ENCODE measurements at regions not wholly inside any gene's neighbourhood (a gene's known extent, or its start where the extent isn't known, plus 50 kb on each side); places are given as distances from the start of the nearest gene placed in this dataset.
A peak's percentile ranks its signal among the peaks of the same experiment; 100 is the strongest.

- no peak for DNase-seq (ENCODE audit: low spot score)
These were observed 52.5 kb upstream of the C11orf58 start for GRCh38 chr11:16685914-16686313.

DNA sequence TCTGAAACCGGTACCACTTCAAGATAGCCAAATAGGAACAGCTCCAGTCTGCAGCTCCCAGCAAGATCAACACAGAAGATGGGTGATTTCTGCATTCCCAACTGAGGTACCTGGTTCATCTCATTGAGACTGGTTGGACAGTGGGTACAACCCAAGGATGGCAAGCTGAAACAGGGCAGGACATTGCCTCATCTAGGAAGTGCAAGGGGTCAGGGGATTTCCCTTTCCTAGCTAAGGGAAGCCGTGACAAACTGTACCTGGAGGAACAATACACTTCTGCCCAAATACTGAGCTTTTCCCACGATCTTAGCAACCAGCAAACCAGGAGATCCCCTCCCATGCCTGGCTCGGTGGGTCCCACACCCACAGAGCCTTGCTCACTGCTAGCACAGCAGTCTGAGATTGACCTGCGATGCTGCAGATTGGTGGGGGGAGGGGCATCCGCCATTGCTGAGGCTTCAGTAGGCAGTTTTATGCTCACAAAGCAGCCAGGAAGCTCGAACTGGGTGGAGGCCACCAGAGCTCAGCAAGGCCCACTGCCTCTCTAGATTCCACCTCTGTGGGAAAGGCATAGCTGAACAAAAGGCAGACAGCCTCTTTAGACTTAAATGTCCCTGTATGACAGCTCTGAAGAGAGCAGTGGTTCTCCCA is 59.9 kb upstream of the C11orf58 start:
- no peak for DNase-seq (ENCODE audit: low spot score)

DNA sequence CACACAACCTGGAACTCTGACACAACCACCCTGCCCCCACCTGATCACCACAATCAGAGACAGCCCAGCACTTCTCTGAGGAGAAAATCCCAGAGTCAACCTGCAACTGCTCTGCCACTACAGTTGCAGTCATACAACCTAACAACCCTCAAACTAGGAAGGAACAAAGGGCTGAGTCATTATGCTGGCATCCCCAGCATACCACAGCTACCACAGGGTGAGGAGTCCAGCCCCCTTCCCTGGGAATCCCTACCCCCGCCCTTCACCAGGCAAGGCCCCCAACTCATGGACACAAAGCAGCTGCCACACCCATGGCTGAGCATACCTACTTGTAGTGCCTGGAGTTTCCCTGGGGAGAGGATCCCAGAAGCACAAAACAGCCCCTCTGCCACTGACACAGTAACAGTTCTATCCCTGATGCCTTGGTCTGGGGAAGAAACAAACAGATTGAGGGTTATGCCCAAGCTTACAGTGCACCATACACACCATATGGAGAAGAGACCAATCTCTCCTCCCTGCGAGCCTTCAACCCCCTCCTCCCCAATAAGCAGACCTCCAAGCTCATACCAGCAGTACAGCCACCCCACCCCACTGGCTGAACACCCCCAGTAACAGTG is 68.5 kb upstream of the C11orf58 start:
- no peak for DNase-seq (ENCODE audit: low spot score)

- DNase-seq (ENCODE audit: low spot score) = no peak
These were observed 105.9 kb upstream of the C11orf58 start for GRCh38 chr11:16632295-16633200.

DNA sequence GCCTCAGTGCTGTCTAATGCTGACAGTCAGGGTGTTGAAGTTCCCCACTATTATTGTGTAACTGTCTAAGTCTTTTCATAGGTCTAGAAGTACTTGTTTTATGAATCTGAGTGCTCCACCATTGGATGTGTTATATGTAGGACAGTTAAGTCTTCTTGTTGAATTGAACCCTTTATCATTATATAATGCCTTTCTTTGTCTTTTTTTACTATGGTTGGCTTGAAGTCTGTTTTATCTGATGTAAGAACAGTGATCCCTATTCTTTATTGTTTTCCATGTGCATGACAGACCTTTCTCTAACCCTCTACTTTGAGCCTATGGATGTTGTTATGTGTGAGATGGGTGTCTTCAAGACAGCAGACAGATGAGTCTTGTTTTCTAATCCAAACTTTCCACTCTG is 107.8 kb upstream of the C11orf58 start:
- DNase-seq (ENCODE audit: low spot score) = no peak

DNA sequence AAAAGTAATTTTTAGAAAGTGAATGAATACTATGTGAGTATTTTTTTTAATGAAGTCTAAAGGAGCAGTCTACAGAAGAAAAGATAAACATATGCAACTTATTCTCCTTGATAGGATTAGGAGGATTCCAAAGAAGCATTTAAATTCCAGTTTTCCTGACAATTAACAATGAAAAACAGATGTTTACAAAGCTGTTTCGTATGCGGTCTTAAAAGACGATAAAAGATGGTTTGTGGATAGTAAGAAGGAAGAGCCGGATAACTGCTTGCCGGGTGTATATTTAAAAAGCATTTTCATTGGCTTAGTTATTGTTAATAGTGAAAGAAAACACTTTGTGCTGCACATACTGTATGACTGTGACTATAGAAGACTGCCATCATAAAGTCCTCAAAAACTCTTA is 120.0 kb upstream of the C11orf58 start:
- DNase-seq (ENCODE audit: low spot score) = no peak

- DNase-seq (ENCODE audit: low spot score) = no peak
These were observed 123.0 kb upstream of the C11orf58 start for GRCh38 chr11:16615480-16615879.

- peak; percentile 87 for DNase-seq (ENCODE audit: low spot score)
These were observed 124.7 kb upstream of the C11orf58 start for GRCh38 chr11:16613512-16614381.

DNA sequence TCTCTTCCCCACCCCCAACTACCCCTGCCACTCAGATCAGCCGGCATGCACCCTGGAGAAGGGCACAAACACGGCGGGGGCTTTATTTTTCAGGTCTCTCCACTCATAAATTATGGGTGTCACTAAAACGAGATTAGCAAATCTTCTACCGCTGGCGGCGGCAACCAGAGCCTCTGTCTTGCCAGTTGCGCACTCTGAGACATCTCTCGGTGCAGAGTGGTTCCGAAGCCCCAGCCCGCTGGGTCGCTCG is 125.3 kb upstream of the C11orf58 start:
- no peak for DNase-seq (ENCODE audit: low spot score)

- DNase-seq (ENCODE audit: low spot score) = no peak
These were observed 125.7 kb upstream of the C11orf58 start for GRCh38 chr11:16612566-16613261.

- no peak for DNase-seq (ENCODE audit: low spot score)
These were observed 126.4 kb upstream of the C11orf58 start for GRCh38 chr11:16611926-16612565.

- DNase-seq (ENCODE audit: low spot score) = no peak
These were observed 127.0 kb upstream of the C11orf58 start for GRCh38 chr11:16611401-16611921.

- DNase-seq (ENCODE audit: low spot score) = no peak
These were observed 127.6 kb upstream of the C11orf58 start for GRCh38 chr11:16610738-16611388.

DNA sequence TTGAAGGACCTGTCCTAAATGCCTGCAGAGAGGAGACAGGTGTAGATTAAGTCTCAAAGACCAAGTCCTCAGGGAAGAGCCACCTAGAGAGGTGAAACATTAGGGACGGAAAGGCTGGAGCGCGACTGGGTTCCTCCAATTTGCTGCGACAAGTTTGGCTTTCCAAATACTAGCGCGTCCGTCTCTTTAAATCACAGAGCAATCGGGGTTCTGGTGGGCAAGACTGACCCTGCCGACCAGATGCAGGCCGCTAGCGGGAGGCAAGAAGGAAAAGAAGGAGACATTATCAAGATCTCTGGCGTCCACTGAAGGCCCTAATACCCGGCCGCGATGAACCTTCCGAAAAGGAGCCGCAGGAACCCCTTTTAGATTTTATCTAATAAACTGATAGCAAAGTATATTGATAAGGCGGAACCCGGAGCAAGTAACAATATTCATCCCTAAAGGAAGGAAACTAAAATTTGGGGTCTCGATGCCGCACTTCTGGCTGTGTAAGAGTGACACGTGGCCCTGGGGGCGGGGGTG is 128.2 kb upstream of the C11orf58 start:
- DNase-seq (ENCODE audit: low spot score) = no peak

DNA sequence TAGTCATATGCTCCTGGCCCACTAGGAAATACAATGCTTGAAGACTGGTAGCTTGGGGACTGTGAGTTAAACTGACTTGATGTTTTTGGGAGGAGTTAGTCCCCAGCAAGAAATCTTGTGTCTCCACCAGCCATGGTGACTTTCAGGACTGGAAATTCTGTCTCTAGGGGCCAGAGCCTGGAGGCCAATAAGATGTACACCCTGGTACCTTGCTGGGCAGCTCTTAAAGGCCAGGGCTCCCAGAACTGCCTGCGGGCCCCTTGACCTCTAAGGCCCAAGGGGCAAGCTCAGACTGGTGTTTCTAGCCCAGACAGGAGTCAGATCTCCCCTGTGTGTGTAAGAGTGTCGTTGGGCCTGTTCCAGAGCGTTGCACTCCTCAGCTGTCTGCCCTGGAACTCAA is 128.7 kb upstream of the C11orf58 start:
- DNase-seq (ENCODE audit: low spot score) = no peak

GRCh38 chr11:16607675-16608644 is 130.5 kb upstream of the C11orf58 start:
- DNase-seq (ENCODE audit: low spot score) = peak; percentile 52

DNA sequence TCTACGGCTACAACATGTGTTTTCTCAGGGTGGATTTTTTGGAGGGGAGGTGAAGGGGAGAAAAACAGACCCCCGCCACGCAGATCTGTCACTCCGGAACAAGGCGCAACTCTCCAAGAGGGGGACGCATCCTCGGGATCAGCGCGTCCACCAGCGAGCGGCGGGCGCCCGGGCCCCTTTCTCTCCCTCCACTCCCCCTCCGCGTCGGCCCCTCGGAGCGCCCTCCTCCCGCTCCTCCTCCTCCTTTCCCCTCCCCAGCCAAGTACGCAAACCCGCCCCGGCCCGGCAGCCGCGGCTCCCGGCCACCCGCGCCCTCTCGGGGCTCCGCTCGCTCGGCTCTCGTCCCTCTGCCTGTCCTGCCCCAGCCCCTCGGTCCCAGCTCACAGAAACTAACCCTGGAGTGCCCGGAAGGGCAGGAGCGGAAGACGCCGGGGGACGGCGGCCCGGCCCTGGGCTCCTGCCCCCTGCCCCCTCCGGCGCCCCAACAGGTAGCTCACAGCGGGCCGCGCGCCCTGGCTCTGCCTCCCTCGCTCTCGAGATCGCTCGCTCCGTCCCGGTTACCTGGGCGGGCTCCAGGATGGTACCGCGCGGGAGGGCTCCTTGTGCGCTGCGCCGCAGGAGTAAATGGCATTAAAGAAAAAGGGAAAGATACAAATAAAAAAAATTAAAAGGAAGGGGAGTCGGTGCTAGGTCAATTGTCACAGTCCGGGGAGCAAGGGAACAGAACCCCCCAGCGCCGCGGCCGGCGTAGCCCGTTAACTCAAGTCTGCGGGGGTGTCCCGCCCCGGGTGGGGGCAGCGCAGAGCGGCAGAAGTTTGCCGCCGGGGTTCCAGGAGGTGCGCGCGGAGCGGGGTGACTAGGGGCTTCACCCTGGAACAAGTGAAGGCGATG is 131.4 kb upstream of the C11orf58 start:
- DNase-seq (ENCODE audit: low spot score) = peak; percentile 51
